Stimulated activated naive CD4-positive, alpha-beta T cell (primary cell): ENCODE measurements at regions not wholly inside any gene's neighbourhood (a gene's known extent, or its start where the extent isn't known, plus 50 kb on each side); places are given as distances from the start of the nearest gene placed in this dataset.

Source experiments
- DNase-seq, 6 experiments: peaks; one replicate each; lab custom pipeline; 2025; lab: John Stamatoyannopoulos, UW

DNA sequence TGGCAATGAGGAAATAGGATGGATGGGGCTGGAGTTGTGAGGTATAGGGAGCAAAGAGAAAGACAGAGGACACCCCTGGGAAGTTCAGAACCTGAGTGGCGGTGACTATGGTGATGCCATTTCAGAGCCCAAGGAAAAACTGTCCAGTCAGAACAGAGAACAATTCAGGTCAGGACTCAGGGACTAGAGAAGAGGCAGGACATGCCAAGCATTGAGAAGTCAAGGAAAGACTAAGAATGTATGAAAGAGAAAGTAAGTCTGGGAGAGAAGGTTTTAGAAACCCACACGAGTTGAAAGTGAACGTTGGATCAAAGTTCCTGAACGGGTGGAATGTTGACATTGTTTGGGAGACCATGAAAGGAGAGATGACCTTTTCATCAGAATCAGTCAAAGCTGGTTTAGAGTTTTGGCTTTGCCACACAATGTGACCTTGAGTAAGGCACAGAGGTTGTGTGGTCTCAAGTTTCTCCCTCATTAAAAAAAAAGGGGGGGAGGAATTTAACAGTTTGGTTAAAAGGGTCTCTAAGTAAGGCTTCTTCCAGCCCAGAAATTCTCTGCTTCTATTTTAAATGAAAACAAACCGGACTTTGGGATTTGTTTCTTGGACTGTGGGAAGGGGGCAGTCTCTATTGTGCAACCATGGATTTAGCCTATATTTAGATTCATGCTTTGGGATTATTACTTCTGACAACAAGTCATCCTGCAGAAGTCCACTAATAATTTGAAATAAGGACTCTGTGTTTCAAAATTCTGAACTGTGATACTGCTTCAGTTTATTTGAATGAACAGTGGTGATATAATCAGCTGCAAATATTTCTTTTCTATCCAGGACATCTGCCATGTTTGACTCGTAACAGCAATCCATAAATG lies 315.9 kb upstream of the TBL1XR1 start:
- no peak for DNase-seq

DNA sequence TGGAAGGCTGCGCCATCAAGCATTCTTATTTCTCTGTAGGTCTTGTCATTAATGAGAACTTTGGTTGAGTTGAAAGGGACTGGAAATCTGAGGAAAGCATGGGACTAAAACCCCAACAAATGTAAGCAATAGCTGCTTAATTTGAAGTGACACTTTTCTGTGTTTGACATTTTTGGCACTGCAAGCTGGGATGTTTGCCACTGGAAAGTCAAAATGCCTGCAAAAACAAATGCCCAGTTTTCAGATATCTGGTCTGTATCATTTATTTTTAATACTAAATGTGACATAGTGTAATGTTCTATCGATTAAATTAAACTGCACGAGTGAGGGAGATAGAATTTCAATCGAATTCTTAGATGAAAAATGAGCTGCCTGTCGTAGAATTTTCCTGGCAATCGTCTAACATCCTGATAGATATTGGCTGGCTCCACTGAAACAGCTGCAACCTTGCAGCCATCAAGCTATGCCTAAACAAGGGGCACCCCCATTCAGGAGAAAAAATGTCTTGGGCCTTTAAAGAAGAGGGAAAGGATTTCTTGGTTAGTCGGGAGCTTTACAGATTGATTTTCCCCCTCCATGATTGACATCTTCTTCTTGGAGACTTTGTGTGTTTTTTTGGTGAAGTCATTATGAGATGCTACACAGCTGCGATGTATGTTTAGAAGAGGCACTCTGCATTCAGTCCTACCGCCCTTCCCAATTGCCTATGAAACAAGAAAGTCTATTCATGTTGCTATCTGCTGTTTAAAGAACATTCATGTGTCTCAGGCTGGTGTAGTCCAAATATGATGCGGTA lies 316.7 kb upstream of the TBL1XR1 start:
- no peak for DNase-seq

DNA sequence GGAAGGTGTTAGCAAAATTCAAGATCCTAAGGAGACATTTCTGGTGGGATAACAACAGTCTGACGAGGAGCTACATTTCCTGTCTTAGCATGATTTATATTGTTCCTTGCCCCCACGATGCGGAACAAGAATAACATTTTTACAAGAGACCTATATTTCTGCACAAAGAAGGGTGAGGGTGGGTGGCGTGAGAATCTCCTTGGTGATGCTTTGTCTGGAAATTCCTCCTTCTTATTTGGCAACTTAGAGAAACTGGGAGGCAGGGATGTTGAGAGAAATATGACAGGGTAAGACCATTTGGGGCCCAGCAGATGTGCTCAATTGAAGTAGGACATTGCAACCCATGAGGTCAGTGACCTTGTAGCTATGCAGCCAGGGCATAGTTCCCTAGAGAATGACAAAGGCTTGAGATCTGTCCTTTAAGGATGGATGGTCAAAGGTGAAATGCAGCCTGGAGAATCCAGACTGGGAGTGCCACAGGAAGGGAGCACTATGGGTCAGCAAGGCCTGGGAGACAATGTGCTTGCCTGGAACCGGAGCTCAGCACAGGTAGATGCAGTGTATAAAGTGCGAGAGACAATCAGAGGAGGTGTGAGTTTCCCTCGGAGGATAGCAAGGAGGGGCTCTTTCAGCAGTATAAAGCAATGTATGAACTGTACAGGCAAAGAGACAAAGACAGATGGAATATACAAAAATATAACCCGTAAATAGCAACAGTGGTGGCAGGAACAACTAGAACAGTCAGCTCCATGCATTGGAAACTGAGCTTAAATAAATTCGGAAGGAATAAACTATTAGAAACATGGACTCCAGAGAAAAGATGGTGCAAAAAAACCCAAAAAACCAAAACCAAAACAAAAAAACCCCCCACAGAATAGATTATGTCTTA lies 317.6 kb upstream of the TBL1XR1 start:
- no peak for DNase-seq

DNA sequence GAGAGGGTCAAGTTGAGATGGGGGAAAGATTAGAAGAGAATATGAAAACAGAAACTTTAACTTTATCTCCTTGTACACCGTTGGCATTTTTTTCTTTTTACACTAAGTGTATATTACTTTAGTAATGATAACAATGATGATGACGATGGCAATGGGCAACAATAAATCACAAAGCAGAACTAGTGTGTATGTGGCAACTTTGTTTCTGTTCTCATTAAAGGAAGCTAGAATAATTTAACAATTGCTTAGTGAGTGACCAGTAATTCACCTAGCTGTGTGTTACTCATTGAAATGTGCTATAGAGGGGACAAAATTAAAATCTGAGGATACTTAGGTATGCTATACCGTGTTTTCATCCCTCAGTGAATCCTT lies 318.5 kb upstream of the TBL1XR1 start:
- no peak for DNase-seq

DNA sequence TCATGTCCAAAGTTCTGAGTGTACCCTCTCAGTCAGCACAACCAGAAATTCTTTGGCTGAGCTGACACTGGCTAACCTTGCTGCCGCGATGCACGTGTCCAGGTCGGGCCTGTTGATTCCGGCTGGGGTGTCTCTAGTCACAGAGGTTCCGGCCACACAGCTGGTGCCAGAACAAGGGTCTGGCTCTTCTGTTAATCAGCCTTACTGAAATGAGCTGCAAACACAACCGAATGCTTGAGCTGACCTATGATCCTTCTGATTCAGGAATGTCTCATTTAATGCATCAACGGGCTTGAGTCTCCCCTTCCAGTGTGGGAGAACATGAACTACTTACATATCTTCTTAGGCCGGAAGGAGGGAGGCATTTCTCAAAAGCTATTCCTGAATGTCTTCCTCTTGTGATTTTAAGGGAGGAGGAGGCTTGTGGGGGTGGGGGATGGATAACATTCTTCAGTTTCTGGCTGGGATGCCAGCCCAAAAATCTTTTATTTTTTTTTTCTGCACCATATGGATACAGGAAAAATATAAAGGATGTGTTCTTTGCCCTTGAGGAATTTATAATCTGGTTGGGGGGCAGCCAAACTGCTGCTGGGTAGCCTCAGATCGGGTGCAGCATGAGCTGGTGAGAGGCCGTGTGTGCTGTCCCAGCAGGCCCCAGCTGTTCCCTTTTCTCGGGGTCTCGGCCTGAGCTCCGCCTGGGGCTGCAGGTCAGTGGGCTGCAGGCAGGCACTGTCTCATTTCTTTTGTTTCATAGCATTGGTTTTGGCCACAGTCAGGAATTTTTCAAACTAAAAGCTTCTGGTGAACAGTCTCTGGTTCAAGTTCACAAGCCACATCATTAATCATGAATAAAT lies 319.1 kb upstream of the TBL1XR1 start:
- DNase-seq = no peak

DNA sequence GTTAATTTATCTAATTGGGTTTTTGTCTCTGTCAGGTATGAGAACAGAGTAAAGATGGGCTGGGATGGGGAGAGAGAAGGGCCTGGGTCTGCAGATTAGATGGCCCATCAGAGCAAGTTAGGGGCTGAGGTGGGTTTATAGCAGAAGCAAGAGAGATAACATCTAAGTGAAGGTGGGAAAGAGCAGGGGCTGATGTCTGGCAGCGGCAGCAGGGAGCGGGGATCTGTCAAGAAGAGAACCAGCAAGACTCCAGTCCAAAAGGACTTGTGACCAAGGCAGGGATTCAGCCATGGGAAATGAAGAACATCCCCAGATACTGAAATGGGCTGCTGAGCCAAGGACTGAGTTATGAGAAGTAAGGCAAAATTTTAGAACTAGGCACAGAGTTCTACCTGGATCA lies 320.6 kb upstream of the TBL1XR1 start:
- DNase-seq = no peak

DNA sequence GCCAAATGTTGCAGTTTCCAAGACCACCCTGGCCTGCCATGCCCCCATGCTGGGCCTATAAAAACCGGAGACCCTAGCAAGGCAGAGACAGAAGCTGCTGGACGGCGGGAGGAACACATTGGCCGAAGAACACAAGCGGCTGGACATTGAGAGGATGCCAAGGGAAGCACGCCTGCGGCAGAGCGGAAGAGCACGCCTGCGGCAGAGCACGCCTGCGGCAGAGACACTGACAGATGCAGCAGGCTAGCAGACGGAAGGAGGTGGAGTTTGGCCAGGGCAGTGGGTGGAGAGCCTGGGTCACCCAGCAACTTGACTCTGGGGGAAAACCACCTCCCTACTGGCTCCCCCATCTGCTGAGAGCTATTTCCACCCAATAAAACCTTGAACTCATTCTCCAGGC lies 322.3 kb upstream of the TBL1XR1 start:
- no peak for DNase-seq

DNA sequence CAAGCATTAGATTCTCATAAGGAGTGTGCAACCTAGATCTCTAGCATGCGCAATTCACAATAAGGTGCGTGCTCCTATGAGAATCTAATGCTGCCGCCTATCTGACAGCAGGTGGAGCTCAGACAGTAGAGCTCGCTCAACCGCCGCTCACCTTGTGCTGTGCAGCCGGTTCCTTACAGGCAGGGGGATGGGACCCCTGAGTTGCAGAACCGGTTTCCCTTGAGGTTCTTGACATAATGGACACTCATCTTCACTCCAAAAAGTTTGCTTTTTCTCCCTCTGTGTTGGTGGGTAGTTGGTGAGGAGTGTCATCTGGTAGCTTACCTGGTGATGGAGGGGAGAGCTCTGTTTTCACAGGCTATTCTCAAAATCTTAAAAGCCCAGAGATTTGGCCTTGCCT lies 324.0 kb upstream of the TBL1XR1 start:
- DNase-seq = peak in 1 of 6 experiments; percentile 6

DNA sequence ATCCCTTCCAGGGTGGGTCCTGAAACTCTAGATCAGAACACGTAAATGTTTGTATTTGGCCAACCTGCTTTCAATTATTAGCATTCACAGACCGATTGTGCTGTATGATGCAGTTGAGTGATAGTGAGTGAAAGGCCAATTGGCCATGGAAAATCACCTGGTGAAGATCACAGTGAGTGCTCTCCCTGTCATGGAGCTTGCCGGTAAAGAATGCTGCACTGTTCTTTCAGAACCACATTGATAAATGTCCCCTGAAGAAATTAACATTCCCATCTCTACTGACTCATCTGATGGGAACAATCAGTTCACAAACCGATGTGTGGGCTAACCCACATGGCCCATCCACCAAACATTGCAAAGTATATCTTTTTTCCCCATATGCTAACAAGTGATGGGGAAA lies 324.8 kb upstream of the TBL1XR1 start:
- DNase-seq = no peak

DNA sequence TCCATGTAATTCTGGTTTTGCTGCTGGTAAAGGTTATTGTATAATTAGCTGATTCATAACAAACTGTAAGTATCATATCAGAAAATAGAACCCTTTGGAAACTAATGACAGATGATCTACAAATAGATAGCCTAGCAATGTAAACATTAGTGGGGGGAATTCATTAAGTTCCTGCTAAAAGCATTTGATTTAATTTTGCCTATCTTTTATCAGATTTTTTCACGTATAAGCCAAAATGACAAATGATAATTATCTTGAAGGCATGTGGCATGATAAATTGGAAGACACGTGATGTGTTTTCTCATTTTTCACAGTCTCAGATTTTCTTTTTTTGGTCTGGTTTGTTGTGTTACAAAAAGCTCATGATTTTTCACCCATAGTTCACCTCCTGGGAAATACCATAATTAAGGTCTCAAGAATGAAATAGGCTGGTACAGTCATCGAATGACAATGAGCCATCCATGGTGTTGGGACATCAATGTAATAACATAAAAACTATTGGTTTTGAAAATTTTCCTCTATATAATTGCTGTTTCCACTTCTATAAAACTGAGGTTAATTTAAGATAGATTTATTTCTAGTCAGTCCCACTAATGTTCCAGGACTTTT lies 325.9 kb upstream of the TBL1XR1 start:
- no peak for DNase-seq

DNA sequence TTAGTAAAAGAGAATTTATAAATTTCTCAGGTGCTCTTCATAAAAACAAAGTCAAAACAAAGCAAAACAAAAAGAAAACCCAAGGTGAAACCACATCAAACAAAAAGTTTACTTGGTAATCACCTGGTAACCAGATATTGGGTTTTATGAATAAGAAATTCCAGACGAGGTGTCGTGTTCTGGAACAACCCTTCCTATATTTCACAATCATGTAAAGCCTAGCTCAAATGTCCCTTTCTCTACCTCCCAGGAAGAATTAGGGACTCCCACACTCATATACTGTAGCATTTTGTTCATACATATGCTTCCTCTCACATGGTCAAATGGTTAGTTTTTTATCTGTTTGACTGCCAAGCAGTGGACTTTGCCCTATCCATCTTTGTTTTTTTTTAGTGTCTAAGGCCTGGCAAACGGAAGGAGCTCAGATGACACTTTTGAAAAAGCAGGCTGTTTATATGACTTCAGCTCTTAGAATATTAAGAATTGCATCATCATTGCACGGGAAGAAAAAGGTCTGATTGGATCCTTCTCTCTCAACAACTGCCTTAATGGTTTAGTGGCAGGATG lies 326.7 kb upstream of the TBL1XR1 start:
- no peak for DNase-seq

DNA sequence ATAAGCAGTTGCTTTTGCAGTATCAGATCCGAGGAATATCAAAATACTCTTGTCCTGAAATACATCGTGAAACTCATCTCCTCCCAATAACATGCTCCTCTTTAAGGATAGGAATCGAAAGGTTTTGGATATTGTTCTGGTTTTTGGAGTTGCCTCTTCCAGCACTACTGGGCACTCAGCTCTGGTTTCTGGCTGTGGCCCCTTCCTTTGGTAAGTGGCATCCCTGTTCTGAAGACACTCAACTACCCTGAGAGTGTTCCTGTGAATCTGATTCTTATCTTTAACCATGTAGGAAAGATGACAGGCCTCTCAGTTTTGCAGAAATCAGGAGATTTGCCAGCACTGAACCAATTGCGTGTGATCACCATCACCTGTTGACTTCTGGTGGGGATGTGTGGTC lies 327.5 kb upstream of the TBL1XR1 start:
- DNase-seq = no peak

DNA sequence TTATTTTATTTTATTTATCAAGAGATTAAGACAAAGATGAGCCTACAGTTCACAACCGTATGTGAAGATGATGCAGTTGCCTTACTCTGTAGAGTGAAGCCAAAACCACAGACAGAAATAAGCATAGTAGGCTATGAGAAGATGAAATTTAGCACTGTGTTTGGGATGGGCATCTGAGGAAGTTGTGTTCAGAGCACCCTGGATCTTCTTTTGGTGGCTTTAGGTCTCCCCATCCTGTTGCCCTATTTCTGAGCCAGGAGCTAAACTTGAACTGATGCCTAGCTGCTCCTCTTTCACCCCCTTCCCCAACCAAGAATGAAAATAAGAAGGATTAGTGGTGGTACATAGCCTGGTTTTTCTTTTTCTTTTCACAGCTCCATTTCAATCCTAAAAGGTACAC lies 328.1 kb upstream of the TBL1XR1 start:
- DNase-seq = no peak

DNA sequence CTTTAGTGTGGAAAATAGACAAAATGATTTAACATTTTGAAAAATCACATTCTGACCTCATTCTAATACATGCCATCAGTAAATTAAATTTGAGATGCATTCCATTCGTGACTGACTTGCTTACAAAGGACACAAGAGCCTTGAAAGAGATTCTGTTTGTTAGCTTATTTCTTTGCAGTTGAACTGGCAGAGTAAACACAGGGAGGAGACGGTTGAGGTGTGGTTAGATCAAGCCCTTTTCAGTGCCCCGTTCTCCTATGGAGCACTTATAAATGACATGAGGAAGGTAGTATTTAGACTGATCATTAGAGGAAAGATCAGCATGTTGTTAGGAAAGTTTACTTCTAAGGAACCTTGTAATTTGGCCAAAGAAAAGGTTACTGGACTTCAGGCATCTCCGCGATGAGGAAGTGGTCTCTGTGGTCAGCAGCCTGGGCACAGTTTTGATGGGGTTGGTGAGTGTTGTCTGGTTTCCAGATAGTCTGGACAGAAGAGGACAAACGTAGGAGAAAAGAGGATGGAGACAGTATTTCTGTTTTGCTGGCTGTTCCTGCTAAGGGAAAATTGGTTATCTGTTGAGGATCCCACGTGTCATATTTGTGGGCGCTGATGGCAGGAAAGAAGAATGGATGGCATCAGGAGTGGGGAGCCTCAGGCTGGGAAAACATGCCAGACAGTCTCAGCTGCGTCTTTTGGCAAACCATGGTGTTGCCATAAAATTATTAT lies 328.9 kb upstream of the TBL1XR1 start:
- DNase-seq = no peak

DNA sequence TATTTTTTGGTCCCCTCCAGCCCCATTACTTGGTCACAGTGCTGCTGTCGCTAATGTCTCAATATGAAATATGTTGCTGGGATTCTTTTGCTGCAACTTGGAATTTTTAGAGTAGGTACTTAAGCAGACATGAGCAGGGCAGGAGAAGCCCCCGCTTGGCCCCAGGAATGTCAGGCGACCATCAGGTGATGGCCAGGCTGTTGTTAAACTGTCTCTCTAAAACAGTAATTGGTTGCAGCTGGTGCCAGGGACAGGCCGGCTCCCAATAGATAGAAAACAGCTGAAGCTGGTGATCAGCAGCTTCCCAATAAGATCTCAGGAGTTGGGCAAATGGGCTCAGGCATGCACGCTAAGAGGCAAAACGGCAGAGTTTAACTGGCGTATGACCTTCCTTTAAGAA lies 329.9 kb upstream of the TBL1XR1 start:
- DNase-seq = no peak

DNA sequence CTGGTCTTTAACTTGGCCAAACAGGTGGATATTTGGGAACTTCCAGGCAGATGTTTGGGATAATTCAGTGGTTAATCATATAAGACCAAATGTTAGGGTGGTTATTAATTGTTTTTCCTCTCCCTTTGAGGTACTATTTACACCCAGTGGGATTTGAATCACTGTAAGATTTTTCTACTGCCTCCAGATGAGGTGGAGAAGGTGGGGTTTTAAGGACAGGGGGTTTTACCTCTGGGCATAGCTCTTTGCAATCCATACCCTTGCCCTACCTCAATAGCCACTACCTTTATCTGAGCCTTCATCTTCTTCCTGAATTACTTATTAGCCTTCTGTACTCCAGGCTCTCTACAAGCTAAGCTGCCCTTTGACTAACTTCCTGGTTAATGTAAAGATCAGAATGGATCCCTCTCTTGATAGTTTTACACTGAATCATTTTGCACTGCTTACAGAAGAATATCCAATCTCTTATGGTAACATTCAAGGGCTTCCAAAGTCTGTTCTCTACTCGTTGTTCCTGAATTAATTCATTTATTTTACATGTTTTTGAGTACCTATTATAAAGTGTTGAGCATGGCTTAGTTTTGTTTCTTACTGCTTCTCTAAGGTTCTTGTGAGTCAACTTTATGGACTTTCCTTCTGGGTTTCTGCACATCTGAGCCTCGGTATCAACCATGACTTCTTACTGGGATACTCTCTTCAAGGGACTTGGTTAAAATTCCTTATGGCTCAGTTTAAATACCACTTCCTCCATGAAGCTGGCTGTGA lies 331.2 kb upstream of the TBL1XR1 start:
- DNase-seq = no peak

DNA sequence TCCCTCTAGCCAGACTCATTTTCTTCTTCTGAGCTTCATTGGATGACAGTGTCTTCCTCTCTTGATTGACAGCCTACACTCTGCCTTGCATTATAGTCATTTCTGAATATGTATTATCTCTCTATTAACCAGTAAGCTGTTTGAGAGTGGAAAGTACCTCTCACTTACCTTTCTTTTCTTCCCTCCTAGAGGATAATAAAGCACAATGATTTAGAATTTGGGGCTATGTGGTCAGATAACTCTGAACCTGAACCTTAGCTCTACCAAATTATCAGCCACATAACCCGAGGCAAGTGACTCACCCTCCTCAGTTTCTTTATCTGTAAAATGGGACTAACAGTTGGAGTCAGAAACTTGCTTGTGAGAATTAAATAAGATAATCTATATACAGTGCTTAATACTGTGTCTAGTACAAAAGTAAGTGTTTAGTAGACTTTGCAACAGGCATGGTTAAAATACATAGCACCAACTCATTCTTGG lies 331.8 kb upstream of the TBL1XR1 start:
- DNase-seq = no peak

DNA sequence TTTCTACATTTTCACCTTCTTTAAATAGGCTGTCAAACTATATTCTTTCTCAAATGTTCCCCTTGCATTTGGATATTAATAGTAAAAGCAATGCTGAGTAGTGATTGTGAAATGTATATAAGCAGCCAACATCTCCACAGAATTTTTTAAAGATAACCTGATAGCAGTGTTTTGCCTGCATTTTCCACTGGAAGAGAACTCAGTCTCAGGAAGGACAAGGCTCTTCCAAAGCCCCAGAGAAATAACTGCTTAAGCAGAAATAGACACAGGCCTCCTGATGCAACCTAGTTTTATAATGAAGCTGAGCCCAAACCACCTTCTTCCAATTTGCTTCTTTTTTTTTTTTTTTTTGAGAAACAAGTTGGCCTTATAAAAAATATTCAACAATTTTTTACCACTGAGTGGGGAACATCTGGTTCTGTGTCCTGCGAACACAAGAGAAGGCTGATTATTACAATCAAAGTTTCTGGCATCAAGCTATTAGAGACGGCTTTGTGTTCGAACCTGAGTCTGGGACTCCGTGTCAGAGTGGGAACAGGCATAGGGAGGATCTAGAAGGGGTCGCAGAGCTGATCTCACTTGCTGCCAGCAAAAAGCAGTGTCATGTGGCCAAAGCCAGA lies 332.5 kb upstream of the TBL1XR1 start:
- no peak for DNase-seq

DNA sequence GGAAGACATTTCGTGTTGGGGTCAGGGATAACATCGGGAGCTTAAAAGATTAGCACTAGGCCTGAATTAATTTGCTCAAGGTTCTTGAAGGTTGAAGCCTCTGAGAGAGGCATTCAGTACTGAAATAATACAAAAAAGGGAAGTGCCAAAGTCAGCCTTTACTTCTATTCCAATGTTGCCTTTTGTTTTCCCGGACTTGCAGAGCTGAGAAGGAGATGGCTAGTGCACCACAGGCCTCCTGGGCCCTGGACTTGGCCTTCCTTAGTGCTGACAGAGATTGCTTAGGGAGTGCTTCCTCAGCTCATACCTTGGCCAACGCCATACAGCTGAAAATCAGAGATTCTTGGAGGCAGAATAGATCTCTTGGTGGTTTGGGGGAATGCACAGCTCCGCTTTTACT lies 333.6 kb upstream of the TBL1XR1 start:
- no peak for DNase-seq
